Thymus (tissue), 11 donors: ENCODE measurements at regions not wholly inside any gene's neighbourhood (a gene's known extent, or its start where the extent isn't known, plus 50 kb on each side); places are given as distances from the start of the nearest gene placed in this dataset.

Experiments
- DNase-seq, 9 donors: peaks; one replicate each; pipeline ENCODE4 v3.0.0-alpha.2; 2013; ENCODE audit warnings: low spot score in 9 of 9, low read depth in 6 of 9, missing footprints in 1 of 9
- H3K27ac ChIP-seq, 2 donors: one replicate each; pipeline ENCODE4 v1.5.1; 2013; ENCODE audit warnings: control low read depth in 1 of 2, low read depth in 1 of 2, low read length in 1 of 2, mild to moderate bottlenecking in 1 of 2, moderate library complexity in 1 of 2
- H3K27me3 ChIP-seq, 2 donors: one replicate each; pipeline ENCODE4 v1.5.1; 2013; ENCODE audit warnings: low read length in 1 of 2; ENCODE audit not compliant: control insufficient read depth in 2 of 2, insufficient read depth in 1 of 2
- H3K36me3 ChIP-seq, 2 donors: one replicate each; pipeline ENCODE4 v1.5.1; 2013; ENCODE audit warnings: low read length in 1 of 2, mild to moderate bottlenecking in 1 of 2, moderate library complexity in 1 of 2; ENCODE audit not compliant: control insufficient read depth in 2 of 2, insufficient read depth in 2 of 2
- H3K4me1 ChIP-seq, 2 donors: one replicate each; pipeline ENCODE4 v1.5.1; 2013; ENCODE audit warnings: low read length in 2 of 2; ENCODE audit not compliant: control insufficient read depth in 2 of 2, insufficient read depth in 2 of 2
- H3K4me3 ChIP-seq, 2 donors: one replicate each; pipeline ENCODE4 v1.5.1; 2013; ENCODE audit warnings: low read length in 2 of 2, control low read depth in 1 of 2, mild to moderate bottlenecking in 1 of 2
- H3K9me3 ChIP-seq, 2 donors: one replicate each; pipeline ENCODE4 v1.5.1; 2013; ENCODE audit warnings: low read length in 1 of 2, mild to moderate bottlenecking in 1 of 2; ENCODE audit not compliant: control insufficient read depth in 2 of 2, insufficient read depth in 1 of 2
- WGBS: extraction: QIAGEN DNeasy Blood & Tissue Kit; methylation state at CpG from one replicate; pipeline ENCODE4 v1.1.7; 2013; 5-methylcytosine and 5-hydroxymethylcytosine counted together
- donor health status: healthy.

- DNase-seq = no peak
- Histone ChIP-seq H3K27me3 (no peaks in the 10 kb centered on the region), H3K36me3 (no peaks in the 10 kb centered on the region), H3K9me3 (peaks cover 2 to 8% of the 10 kb centered on the region in 2 donors), H3K4me1 (no peaks in the 10 kb centered on the region), H3K27ac (no peak overlapping the region), H3K4me3 (no peak overlapping the region)
- WGBS = 95% methylated on average over 2 of the region's 2 CpGs
These were observed 261.5 kb downstream of the C6orf118 start for GRCh38 chr6:165047952-165048351.

- Histone ChIP-seq H3K4me1 (no peaks in the 10 kb centered on the region), H3K4me3 (no peak overlapping the region), H3K36me3 (no peaks in the 10 kb centered on the region), H3K27ac (no peak overlapping the region), H3K9me3 (peaks cover 0 to 5% of the 10 kb centered on the region in 2 donors), H3K27me3 (no peaks in the 10 kb centered on the region)
- 89% methylated on average over 2 of the region's 2 CpGs for WGBS
- DNase-seq = no peak
These were observed 263.8 kb downstream of the C6orf118 start for GRCh38 chr6:165045631-165046030.

- H3K4me3 ChIP-seq = no peak overlapping the region
- 93% methylated on average over 2 of the region's 2 CpGs for WGBS
- H3K4me1 ChIP-seq = no peaks in the 10 kb centered on the region
- peaks cover 0 to under 1% of the 10 kb centered on the region in 2 donors for H3K9me3 ChIP-seq
- H3K27me3 ChIP-seq = no peaks in the 10 kb centered on the region
- H3K27ac ChIP-seq = no peak overlapping the region
- no peaks in the 10 kb centered on the region for H3K36me3 ChIP-seq
- DNase-seq = no peak
These were observed 266.5 kb downstream of the C6orf118 start for GRCh38 chr6:165042912-165043311.

GRCh38 chr6:165040440-165040839 is 269.0 kb downstream of the C6orf118 start:
- DNase-seq = no peak
- Histone ChIP-seq H3K27ac (no peak overlapping the region), H3K4me1 (no peaks in the 10 kb centered on the region), H3K36me3 (no peaks in the 10 kb centered on the region), H3K4me3 (no peak overlapping the region), H3K9me3 (peaks cover 1 to 14% of the 10 kb centered on the region in 2 donors), H3K27me3 (no peaks in the 10 kb centered on the region)
- 82% methylated on average over 1 of the region's 1 CpG for WGBS

GRCh38 chr6:165034271-165034741 is 275.1 kb downstream of the C6orf118 start:
- no peaks in the 10 kb centered on the region for H3K27me3 ChIP-seq
- DNase-seq = no peak
- no peak overlapping the region for H3K27ac ChIP-seq
- H3K36me3 ChIP-seq = no peaks in the 10 kb centered on the region
- peaks cover 1 to 17% of the 10 kb centered on the region in 2 donors for H3K9me3 ChIP-seq
- H3K4me1 ChIP-seq = no peaks in the 10 kb centered on the region
- H3K4me3 ChIP-seq = no peak overlapping the region
- WGBS = 76% methylated on average over 4 of the region's 4 CpGs

GRCh38 chr6:165031502-165031901 is 277.9 kb downstream of the C6orf118 start:
- 90% methylated on average over 7 of the region's 7 CpGs for WGBS

GRCh38 chr6:165025040-165025439 is 284.4 kb downstream of the C6orf118 start:
- peaks cover 0 to 5% of the 10 kb centered on the region in 2 donors for H3K9me3 ChIP-seq
- no peak overlapping the region for H3K4me3 ChIP-seq
- H3K4me1 ChIP-seq = no peaks in the 10 kb centered on the region
- H3K36me3 ChIP-seq = no peaks in the 10 kb centered on the region
- H3K27ac ChIP-seq = no peak overlapping the region
- 81% methylated on average over 1 of the region's 1 CpG for WGBS
- H3K27me3 ChIP-seq = no peaks in the 10 kb centered on the region
- no peak for DNase-seq

More at GRCh38 chr6:165031502-165031901, 277.9 kb downstream of the C6orf118 start:
- no peaks in the 10 kb centered on the region for H3K27me3 ChIP-seq
- no peak overlapping the region for H3K27ac ChIP-seq
- no peaks in the 10 kb centered on the region for H3K36me3 ChIP-seq
- H3K9me3 ChIP-seq = peaks cover 0 to 7% of the 10 kb centered on the region in 2 donors
- no peak for DNase-seq
- H3K4me3 ChIP-seq = no peak overlapping the region
- H3K4me1 ChIP-seq = no peaks in the 10 kb centered on the region

- WGBS = 95% methylated on average over 2 of the region's 2 CpGs
These were observed 289.7 kb downstream of the C6orf118 start for GRCh38 chr6:165019681-165020080.

GRCh38 chr6:165015676-165016075 is 293.7 kb downstream of the C6orf118 start:
- Histone ChIP-seq H3K27ac (no peak overlapping the region), H3K4me1 (no peaks in the 10 kb centered on the region), H3K9me3 (peaks cover 0 to under 1% of the 10 kb centered on the region in 2 donors), H3K27me3 (no peaks in the 10 kb centered on the region), H3K36me3 (no peaks in the 10 kb centered on the region), H3K4me3 (no peak overlapping the region)
- no peak for DNase-seq

More at GRCh38 chr6:165019681-165020080, 289.7 kb downstream of the C6orf118 start:
- Histone ChIP-seq H3K4me3 (no peak overlapping the region), H3K27ac (no peak overlapping the region), H3K9me3 (peaks cover 0 to 5% of the 10 kb centered on the region in 2 donors), H3K36me3 (no peaks in the 10 kb centered on the region), H3K27me3 (no peaks in the 10 kb centered on the region), H3K4me1 (no peaks in the 10 kb centered on the region)
- DNase-seq = no peak

GRCh38 chr6:165013701-165014100 is 295.7 kb downstream of the C6orf118 start:
- DNase-seq = no peak
- 84% methylated on average over 3 of the region's 3 CpGs for WGBS
- Histone ChIP-seq H3K4me1 (no peaks in the 10 kb centered on the region), H3K27me3 (no peaks in the 10 kb centered on the region), H3K4me3 (no peak overlapping the region), H3K36me3 (no peaks in the 10 kb centered on the region), H3K9me3 (no peaks in the 10 kb centered on the region), H3K27ac (no peak overlapping the region)
